ENCODE measurements at regions not wholly inside any gene's neighbourhood (a gene's known extent, or its start where the extent isn't known, plus 50 kb on each side); places are given as distances from the start of the nearest gene placed in this dataset.

GRCh38 chr1:227451954-227452353 is 111.4 kb upstream of the ZNF678 start:
- no peak overlapping the region for H3K23ac ChIP-seq (ENCODE audit: low read length in 2 of 2)
- H3K4me2 ChIP-seq (ENCODE audit: low read length, poor library complexity, severe bottlenecking): no peak overlapping the region
- no peak overlapping the region for H2BK5ac ChIP-seq (ENCODE audit: low read depth, low read length, poor library complexity, severe bottlenecking)
- H3K9ac ChIP-seq (ENCODE audit: low read length): no peak overlapping the region
- H4K91ac ChIP-seq (ENCODE audit: low read length): no peak overlapping the region
- DNase-seq: no peak
- H2BK15ac ChIP-seq (ENCODE audit: low read depth, poor library complexity, severe bottlenecking): no peak overlapping the region
- H3K27me3 ChIP-seq (ENCODE audit: control insufficient read depth in 1 of 2, insufficient read depth in 1 of 2, low read length in 2 of 2): peaks cover 39 to 60% of the 10 kb centered on the region in 2 experiments
- H2BK12ac ChIP-seq (ENCODE audit: low read length in 2 of 2): no peak overlapping the region
- no peak overlapping the region for H3K4ac ChIP-seq (ENCODE audit: low read depth in 1 of 2, low read length in 2 of 2)
- H4K8ac ChIP-seq (ENCODE audit: low read length): no peak overlapping the region
- no peak overlapping the region for H3K18ac ChIP-seq (ENCODE audit: low read depth in 1 of 2, low read length in 2 of 2)
- H3K36me3 ChIP-seq (ENCODE audit: control insufficient read depth in 1 of 2, insufficient read depth in 2 of 2, low read depth in 1 of 2, low read length in 2 of 2): no peaks in the 10 kb centered on the region
- H3K4me1 ChIP-seq (ENCODE audit: control insufficient read depth, insufficient read depth, low read depth, low read length): no peaks in the 10 kb centered on the region
- no peak overlapping the region for H2AK5ac ChIP-seq (ENCODE audit: low read length, severe bottlenecking)
- no peak overlapping the region for H3K27ac ChIP-seq (ENCODE audit: low read length, poor library complexity, severe bottlenecking)
- H3K9me3 ChIP-seq (ENCODE audit: control insufficient read depth, low read length): peaks cover 3% of the 10 kb centered on the region
- H2AFZ ChIP-seq (ENCODE audit: low read depth, low read length): no peak overlapping the region
- no peaks in the 10 kb centered on the region for H3K79me1 ChIP-seq (replicated peaks; ENCODE audit: low read length, poor library complexity, severe bottlenecking)
- H3K14ac ChIP-seq (ENCODE audit: low read length in 2 of 2): no peak overlapping the region
- no peak overlapping the region for H3K4me3 ChIP-seq (ENCODE audit: insufficient read depth in 1 of 2, low read depth in 1 of 2, low read length in 2 of 2)
- no peak overlapping the region for H2BK120ac ChIP-seq (ENCODE audit: low read depth, low read length)

GRCh38 chr1:227451057-227451456 is 112.3 kb upstream of the ZNF678 start:
- Histone ChIP-seq H2AFZ (ENCODE audit: low read depth, low read length) (no peak overlapping the region), H3K9ac (ENCODE audit: low read length) (no peak overlapping the region), H3K4me2 (ENCODE audit: low read length, poor library complexity, severe bottlenecking) (no peak overlapping the region), H3K4ac (ENCODE audit: low read depth in 1 of 2, low read length in 2 of 2) (no peak overlapping the region), H4K91ac (ENCODE audit: low read length) (no peak overlapping the region), H3K23ac (ENCODE audit: low read length in 2 of 2) (no peak overlapping the region), H2BK120ac (ENCODE audit: low read depth, low read length) (no peak overlapping the region), H3K14ac (ENCODE audit: low read length in 2 of 2) (no peak overlapping the region), H3K4me3 (ENCODE audit: insufficient read depth in 1 of 2, low read depth in 1 of 2, low read length in 2 of 2) (no peak overlapping the region), H3K18ac (ENCODE audit: low read depth in 1 of 2, low read length in 2 of 2) (no peak overlapping the region), H2BK12ac (ENCODE audit: low read length in 2 of 2) (no peak overlapping the region), H3K9me3 (ENCODE audit: control insufficient read depth, low read length) (peaks cover 3% of the 10 kb centered on the region), H3K36me3 (ENCODE audit: control insufficient read depth in 1 of 2, insufficient read depth in 2 of 2, low read depth in 1 of 2, low read length in 2 of 2) (no peaks in the 10 kb centered on the region), H2AK5ac (ENCODE audit: low read length, severe bottlenecking) (no peak overlapping the region), H3K27ac (ENCODE audit: low read length, poor library complexity, severe bottlenecking) (no peak overlapping the region), H2BK15ac (ENCODE audit: low read depth, poor library complexity, severe bottlenecking) (no peak overlapping the region), H3K79me1 (replicated peaks; ENCODE audit: low read length, poor library complexity, severe bottlenecking) (no peaks in the 10 kb centered on the region), H3K4me1 (ENCODE audit: control insufficient read depth, insufficient read depth, low read depth, low read length) (no peaks in the 10 kb centered on the region), H4K8ac (ENCODE audit: low read length) (no peak overlapping the region), H2BK5ac (ENCODE audit: low read depth, low read length, poor library complexity, severe bottlenecking) (no peak overlapping the region), H3K27me3 (ENCODE audit: control insufficient read depth in 1 of 2, insufficient read depth in 1 of 2, low read length in 2 of 2) (peaks cover 36 to 54% of the 10 kb centered on the region in 2 experiments)
- 96% methylated on average over 2 of the region's 2 CpGs for WGBS
- no peak for DNase-seq

GRCh38 chr1:227450489-227450888 is 112.9 kb upstream of the ZNF678 start:
- H2BK120ac ChIP-seq (ENCODE audit: low read depth, low read length): no peak overlapping the region
- no peak overlapping the region for H3K27ac ChIP-seq (ENCODE audit: low read length, poor library complexity, severe bottlenecking)
- H3K9ac ChIP-seq (ENCODE audit: low read length): no peak overlapping the region
- H3K4me3 ChIP-seq (ENCODE audit: insufficient read depth in 1 of 2, low read depth in 1 of 2, low read length in 2 of 2): no peak overlapping the region
- H3K18ac ChIP-seq (ENCODE audit: low read depth in 1 of 2, low read length in 2 of 2): no peak overlapping the region
- H3K4ac ChIP-seq (ENCODE audit: low read depth in 1 of 2, low read length in 2 of 2): no peak overlapping the region
- H3K9me3 ChIP-seq (ENCODE audit: control insufficient read depth, low read length): peaks cover 3% of the 10 kb centered on the region
- no peak overlapping the region for H2BK5ac ChIP-seq (ENCODE audit: low read depth, low read length, poor library complexity, severe bottlenecking)
- no peak overlapping the region for H2BK15ac ChIP-seq (ENCODE audit: low read depth, poor library complexity, severe bottlenecking)
- H3K4me1 ChIP-seq (ENCODE audit: control insufficient read depth, insufficient read depth, low read depth, low read length): no peaks in the 10 kb centered on the region
- 89% methylated on average over 2 of the region's 2 CpGs for WGBS
- peak; percentile 23 for DNase-seq
- no peak overlapping the region for H3K23ac ChIP-seq (ENCODE audit: low read length in 2 of 2)
- H3K79me1 ChIP-seq (replicated peaks; ENCODE audit: low read length, poor library complexity, severe bottlenecking): no peaks in the 10 kb centered on the region
- H2AK5ac ChIP-seq (ENCODE audit: low read length, severe bottlenecking): no peak overlapping the region
- H4K91ac ChIP-seq (ENCODE audit: low read length): no peak overlapping the region
- H4K8ac ChIP-seq (ENCODE audit: low read length): no peak overlapping the region
- H3K14ac ChIP-seq (ENCODE audit: low read length in 2 of 2): no peak overlapping the region
- H3K4me2 ChIP-seq (ENCODE audit: low read length, poor library complexity, severe bottlenecking): no peak overlapping the region
- no peak overlapping the region for H2AFZ ChIP-seq (ENCODE audit: low read depth, low read length)
- peaks cover 33 to 50% of the 10 kb centered on the region in 2 experiments for H3K27me3 ChIP-seq (ENCODE audit: control insufficient read depth in 1 of 2, insufficient read depth in 1 of 2, low read length in 2 of 2)
- no peak overlapping the region for H2BK12ac ChIP-seq (ENCODE audit: low read length in 2 of 2)
- no peaks in the 10 kb centered on the region for H3K36me3 ChIP-seq (ENCODE audit: control insufficient read depth in 1 of 2, insufficient read depth in 2 of 2, low read depth in 1 of 2, low read length in 2 of 2)

- H3K9ac ChIP-seq (ENCODE audit: low read length): no peak overlapping the region
- no peak overlapping the region for H2AFZ ChIP-seq (ENCODE audit: low read depth, low read length)
- no peak overlapping the region for H2BK5ac ChIP-seq (ENCODE audit: low read depth, low read length, poor library complexity, severe bottlenecking)
- H3K79me1 ChIP-seq (replicated peaks; ENCODE audit: low read length, poor library complexity, severe bottlenecking): no peaks in the 10 kb centered on the region
- no peak overlapping the region for H4K91ac ChIP-seq (ENCODE audit: low read length)
- no peak overlapping the region for H2BK12ac ChIP-seq (ENCODE audit: low read length in 2 of 2)
- peak; percentile 77 for DNase-seq
- H3K14ac ChIP-seq (ENCODE audit: low read length in 2 of 2): no peak overlapping the region
- H3K18ac ChIP-seq (ENCODE audit: low read depth in 1 of 2, low read length in 2 of 2): no peak overlapping the region
- H3K4ac ChIP-seq (ENCODE audit: low read depth in 1 of 2, low read length in 2 of 2): no peak overlapping the region
- H3K4me3 ChIP-seq (ENCODE audit: insufficient read depth in 1 of 2, low read depth in 1 of 2, low read length in 2 of 2): no peak overlapping the region
- H3K36me3 ChIP-seq (ENCODE audit: control insufficient read depth in 1 of 2, insufficient read depth in 2 of 2, low read depth in 1 of 2, low read length in 2 of 2): no peaks in the 10 kb centered on the region
- WGBS: 66% methylated on average over 11 of the region's 11 CpGs
- H4K8ac ChIP-seq (ENCODE audit: low read length): peak overlapping the region; percentile 31
- H3K23ac ChIP-seq (ENCODE audit: low read length in 2 of 2): no peak overlapping the region
- H3K27me3 ChIP-seq (ENCODE audit: control insufficient read depth in 1 of 2, insufficient read depth in 1 of 2, low read length in 2 of 2): peaks cover 30 to 44% of the 10 kb centered on the region in 2 experiments
- no peak overlapping the region for H3K27ac ChIP-seq (ENCODE audit: low read length, poor library complexity, severe bottlenecking)
- H3K4me2 ChIP-seq (ENCODE audit: low read length, poor library complexity, severe bottlenecking): no peak overlapping the region
- H3K4me1 ChIP-seq (ENCODE audit: control insufficient read depth, insufficient read depth, low read depth, low read length): no peaks in the 10 kb centered on the region
- H3K9me3 ChIP-seq (ENCODE audit: control insufficient read depth, low read length): peaks cover 3% of the 10 kb centered on the region
- no peak overlapping the region for H2BK120ac ChIP-seq (ENCODE audit: low read depth, low read length)
- H2AK5ac ChIP-seq (ENCODE audit: low read length, severe bottlenecking): no peak overlapping the region
- H2BK15ac ChIP-seq (ENCODE audit: low read depth, poor library complexity, severe bottlenecking): no peak overlapping the region
Observed at GRCh38 chr1:227449741-227450441, 113.5 kb upstream of the ZNF678 start.
